HG02571 (cell line): ENCODE measurements at regions not wholly inside any gene's neighbourhood (a gene's known extent, or its start where the extent isn't known, plus 50 kb on each side); places are given as distances from the start of the nearest gene placed in this dataset.
"Not testable (repeated sequence)": the region's sequence is repeated elsewhere in the genome, so short reads cannot be mapped to it uniquely, and the experiment has no call there.

ENCODE experiments used
- ATAC-seq: cut with Tn5 transposase; IDR thresholded peaks from one replicate; pipeline ENCODE4 v1.9.1; 2021; ENCODE audit warnings: mild to moderate bottlenecking, moderate library complexity; ENCODE audit not compliant: unreplicated experiment

GRCh38 chr14:48622980-48623379, 947.6 kb upstream of the MDGA2 start:
- no peak for ATAC-seq

GRCh38 chr14:48618057-48618456, 942.7 kb upstream of the MDGA2 start:
- ATAC-seq: no peak

DNA sequence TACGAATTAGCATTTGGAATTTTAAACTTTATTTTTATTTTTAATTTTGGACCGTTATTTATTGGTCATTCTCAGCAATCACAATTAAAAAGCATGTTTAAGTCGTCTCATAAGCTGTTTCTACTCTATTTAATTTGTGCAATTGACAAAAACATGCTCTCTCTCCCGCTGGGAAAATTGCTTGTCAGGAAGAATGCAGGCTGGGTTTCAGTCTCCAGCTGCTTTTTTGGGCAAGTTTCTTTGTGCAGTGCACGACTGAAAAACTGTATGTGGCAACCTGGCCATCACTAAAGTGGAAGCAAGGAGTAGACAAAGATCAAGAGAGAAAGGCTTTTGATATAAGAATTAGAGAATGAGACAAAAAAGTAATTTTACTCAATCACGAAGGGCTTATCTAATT, 941.5 kb upstream of the MDGA2 start:
- no peak for ATAC-seq

DNA sequence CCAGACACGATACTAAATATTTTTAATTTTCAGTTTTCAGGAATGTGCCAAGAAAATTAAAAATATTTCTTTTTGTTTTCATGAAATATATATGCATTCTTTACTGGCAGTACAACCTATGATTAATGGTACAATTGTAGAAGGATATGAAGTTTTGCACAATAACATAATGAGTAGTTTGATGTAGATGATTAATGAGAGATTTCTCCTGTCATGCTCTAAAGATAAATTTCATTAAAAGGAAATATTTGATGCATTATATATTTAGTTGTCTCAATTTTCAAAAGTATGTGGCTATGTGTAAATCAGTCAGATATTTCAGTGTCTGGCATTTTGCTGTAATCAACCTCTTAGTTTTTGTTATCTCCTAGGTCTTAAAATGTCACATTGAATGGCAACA, 940.2 kb upstream of the MDGA2 start:
- no peak for ATAC-seq

GRCh38 chr14:48614003-48614402, 938.6 kb upstream of the MDGA2 start:
- ATAC-seq: no peak

GRCh38 chr14:48606960-48607359, 931.6 kb upstream of the MDGA2 start:
- ATAC-seq: not testable (repeated sequence)

GRCh38 chr14:48598458-48598857, 923.1 kb upstream of the MDGA2 start:
- no peak for ATAC-seq

GRCh38 chr14:48586099-48586498, 910.7 kb upstream of the MDGA2 start:
- ATAC-seq: no peak

DNA sequence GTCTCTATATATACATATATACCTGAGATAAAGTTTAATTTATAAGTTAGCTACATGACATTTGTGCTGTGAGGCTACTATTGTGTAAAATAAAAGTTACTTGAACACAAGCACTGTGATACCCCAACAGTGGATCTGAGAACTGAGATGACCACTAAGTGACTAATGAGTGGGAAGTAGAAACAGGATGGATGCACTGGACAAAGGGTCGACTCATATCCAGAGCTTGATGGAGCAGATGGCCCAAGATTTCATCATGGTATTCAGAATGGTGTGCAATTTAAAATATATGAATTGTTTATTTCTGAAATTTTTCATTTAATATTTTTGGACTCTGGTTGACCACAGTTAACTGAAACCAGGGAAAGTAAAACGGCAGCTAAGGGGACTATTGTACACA, 908.6 kb upstream of the MDGA2 start:
- ATAC-seq: peak; percentile 73

DNA sequence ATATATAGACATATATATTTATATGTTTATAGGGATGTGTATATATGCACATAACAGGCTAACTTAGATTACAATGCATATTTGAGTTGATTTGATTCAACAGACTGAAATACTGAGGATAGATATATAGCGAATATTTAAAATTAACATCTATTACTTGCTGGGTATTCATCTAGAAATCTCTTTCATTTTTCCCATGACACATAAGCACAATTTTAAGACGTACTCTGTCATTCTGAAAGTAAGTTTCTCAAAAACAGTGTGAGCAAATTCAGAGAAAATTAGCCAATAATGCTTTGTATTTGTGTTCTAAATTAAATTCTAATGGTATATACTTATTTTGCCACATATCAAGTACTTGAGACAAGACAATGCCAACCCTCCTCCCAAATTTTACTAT, 907.5 kb upstream of the MDGA2 start:
- ATAC-seq: peak; percentile 51

- no peak for ATAC-seq
These were observed 905.3 kb upstream of the MDGA2 start for GRCh38 chr14:48580692-48581091.

- ATAC-seq: no peak
These were observed 900.4 kb upstream of the MDGA2 start for GRCh38 chr14:48575772-48576171.

- no peak for ATAC-seq
These were observed 893.3 kb upstream of the MDGA2 start for GRCh38 chr14:48568688-48569087.

- ATAC-seq: no peak
These were observed 892.8 kb upstream of the MDGA2 start for GRCh38 chr14:48568252-48568651.

GRCh38 chr14:48563489-48563888, 888.1 kb upstream of the MDGA2 start:
- no peak for ATAC-seq

DNA sequence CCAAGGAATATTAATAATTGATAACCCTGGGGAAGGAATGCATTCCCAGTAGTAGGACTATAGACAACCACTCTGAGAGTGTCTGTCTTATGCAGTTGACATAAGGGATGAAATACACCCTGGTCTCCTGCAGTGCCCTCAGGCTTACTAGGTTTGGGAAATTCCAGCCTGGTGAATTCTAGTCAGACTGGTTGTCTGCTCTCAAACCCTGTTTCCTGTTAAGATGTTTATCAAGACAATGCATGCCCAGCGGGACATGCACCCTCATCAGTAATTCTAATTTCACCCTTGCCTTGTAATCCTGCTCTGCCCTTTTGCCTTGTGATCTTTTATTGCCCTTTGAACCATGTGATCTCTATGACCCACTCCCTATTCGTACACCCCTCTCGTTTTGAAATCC, 886.0 kb upstream of the MDGA2 start:
- not testable (repeated sequence) for ATAC-seq

DNA sequence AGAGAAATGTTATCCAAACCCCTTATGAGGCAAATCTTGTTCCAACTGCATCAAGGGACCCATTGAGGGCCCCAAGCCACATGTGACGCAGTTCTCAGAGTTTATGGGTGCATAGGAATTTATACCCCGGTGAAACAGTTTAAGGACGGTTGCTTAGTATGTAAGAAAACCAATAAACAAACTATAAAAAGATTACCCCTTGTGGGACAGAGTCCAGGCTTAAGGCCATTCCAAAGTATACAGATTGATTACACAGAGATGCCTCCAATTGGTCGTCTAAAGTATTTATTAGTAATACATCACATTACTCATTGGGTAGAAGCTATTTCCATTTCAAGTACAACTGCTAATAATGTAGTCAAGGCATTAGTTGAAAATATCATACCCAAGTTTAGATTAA, 885.0 kb upstream of the MDGA2 start:
- ATAC-seq: no peak

DNA sequence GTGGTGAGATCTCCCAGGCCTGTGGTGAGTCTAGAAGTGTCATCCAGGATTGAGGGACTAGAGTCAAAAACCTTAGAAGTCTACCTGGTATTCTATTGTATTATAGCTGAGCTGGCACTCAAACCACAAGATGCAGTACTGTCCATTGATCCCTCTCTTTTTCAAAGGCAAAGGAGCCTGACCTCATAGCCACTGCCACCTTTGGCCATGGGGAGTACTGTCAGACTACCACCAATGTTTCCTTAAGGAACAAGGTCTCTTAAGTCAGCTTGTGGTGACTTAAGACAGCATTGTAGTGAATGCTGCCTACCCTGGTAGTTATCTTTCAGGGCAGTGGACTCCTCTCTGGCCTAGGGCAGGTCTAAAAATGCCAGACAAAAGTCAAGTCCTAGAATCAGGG, 878.0 kb upstream of the MDGA2 start:
- no peak for ATAC-seq

DNA sequence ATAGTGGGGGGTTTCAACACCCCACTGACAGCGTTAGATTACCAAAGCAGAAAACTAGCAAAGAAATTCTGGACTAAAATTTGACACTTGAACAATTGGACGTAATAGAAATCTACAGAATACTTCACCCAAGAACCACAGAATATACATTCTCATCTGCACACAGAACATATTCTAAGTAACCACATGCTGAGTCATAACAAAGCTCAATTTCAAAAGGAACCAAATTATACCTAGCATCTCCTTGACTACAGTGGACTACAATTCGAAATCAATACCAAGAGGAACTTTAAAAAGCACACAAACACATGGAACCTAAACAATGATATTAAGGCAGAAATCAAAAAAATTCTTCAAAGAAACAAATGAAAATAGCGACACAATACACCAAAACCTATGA, 871.6 kb upstream of the MDGA2 start:
- no peak for ATAC-seq

DNA sequence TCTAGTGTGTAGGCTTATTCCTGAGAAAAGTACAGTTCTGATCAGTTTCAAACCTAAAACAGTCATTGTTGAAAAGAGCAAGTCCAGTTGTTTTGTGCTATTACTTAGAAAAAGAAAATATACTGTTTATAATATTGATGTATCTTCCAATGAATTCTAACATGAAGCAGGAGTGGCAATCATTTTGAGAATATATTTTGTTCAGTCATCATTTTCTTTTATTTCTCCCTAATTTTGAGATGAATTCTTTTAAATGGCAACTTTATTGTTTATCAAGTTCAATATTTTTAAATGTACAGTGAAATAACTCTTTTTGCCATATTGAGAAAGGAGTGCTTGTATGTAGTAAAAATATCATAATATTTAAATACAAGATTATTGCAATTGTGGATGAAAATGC, 862.2 kb upstream of the MDGA2 start:
- no peak for ATAC-seq

- ATAC-seq: no peak
These were observed 860.9 kb upstream of the MDGA2 start for GRCh38 chr14:48536318-48536717.

- no peak for ATAC-seq
These were observed 852.4 kb upstream of the MDGA2 start for GRCh38 chr14:48527832-48528231.

DNA sequence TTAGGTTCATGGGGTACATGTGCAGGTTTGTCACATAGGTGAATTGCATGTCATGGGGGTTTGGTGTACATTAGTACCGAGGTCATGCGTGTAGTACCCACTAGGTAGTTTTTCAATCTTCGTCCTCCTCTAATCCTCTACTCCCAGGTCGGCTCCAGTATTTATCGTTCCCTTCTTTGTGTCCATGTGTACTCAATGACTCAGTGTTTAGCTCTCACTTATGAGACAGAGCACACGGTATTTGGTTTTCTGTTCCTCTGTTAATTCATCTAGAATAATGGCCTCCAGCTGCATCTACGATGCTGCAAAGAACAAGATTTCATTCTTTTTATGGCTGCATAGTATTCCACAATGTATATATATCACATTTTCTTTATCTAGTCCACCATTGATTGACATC, 850.9 kb upstream of the MDGA2 start:
- ATAC-seq: no peak

DNA sequence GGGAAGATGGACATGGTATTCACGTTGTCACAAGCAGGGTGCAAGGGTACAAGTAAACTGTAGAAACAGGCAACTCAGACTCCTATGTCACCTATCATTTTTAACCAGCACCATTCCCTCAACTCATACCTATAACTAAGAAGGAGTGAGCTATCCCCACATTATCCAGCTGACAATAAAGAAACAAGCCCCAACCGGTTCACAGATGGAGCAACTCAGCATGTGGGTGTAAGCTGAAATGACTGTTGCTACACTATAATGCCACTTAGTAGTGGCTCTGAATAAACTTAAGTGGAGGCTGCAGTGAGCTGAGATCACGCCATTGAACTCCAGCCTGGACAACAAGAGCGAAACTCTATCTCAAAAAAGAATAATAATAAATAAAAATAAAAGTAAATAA, 829.5 kb upstream of the MDGA2 start:
- no peak for ATAC-seq
